Astrocyte of the spinal cord (primary cell): ENCODE measurements at regions not wholly inside any gene's neighbourhood (a gene's known extent, or its start where the extent isn't known, plus 50 kb on each side); places are given as distances from the start of the nearest gene placed in this dataset.

Experiments
- DNase-seq: peaks from one replicate; pipeline ENCODE4 v3.0.0; 2011; ENCODE audit warnings: low read depth, low spot score
- H3K4me3 ChIP-seq: 2 replicates; pipeline ENCODE4 v1.5.1; 2011; ENCODE audit warnings: low read depth, mild to moderate bottlenecking, low read length, moderate library complexity
- in situ Hi-C: cut with HindIII; loops from 2 replicates; pipeline ENCODE4 v1.10.0; 2017; ENCODE audit warnings: low sequenced_read_pairs
- TF ChIP-seq, protein P1 (sequence below): IDR thresholded peaks from 2 replicates; pipeline ENCODE4 v1.5.1; 2012; ENCODE audit warnings: low read depth, mild to moderate bottlenecking, low read length, inconsistent platforms

GRCh38 chr22:48370508-48371325, 1457.0 kb downstream of the BRD1 start:
- in situ Hi-C loops, result no loop called here
- no peak for DNase-seq
- TF ChIP-seq, protein P1, sequence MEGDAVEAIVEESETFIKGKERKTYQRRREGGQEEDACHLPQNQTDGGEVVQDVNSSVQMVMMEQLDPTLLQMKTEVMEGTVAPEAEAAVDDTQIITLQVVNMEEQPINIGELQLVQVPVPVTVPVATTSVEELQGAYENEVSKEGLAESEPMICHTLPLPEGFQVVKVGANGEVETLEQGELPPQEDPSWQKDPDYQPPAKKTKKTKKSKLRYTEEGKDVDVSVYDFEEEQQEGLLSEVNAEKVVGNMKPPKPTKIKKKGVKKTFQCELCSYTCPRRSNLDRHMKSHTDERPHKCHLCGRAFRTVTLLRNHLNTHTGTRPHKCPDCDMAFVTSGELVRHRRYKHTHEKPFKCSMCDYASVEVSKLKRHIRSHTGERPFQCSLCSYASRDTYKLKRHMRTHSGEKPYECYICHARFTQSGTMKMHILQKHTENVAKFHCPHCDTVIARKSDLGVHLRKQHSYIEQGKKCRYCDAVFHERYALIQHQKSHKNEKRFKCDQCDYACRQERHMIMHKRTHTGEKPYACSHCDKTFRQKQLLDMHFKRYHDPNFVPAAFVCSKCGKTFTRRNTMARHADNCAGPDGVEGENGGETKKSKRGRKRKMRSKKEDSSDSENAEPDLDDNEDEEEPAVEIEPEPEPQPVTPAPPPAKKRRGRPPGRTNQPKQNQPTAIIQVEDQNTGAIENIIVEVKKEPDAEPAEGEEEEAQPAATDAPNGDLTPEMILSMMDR, result no peak
- no peak overlapping the region for H3K4me3 ChIP-seq

- DNase-seq, result no peak
- in situ Hi-C loops, result no loop called here
Observed at GRCh38 chr22:48369789-48370507, 1457.7 kb downstream of the BRD1 start.

GRCh38 chr22:48368975-48369525, 1458.6 kb downstream of the BRD1 start:
- H3K4me3 ChIP-seq, result no peak overlapping the region
- DNase-seq, result no peak
- TF ChIP-seq, protein P1, result no peak
- in situ Hi-C loops, result no loop called here

More at GRCh38 chr22:48369789-48370507, 1457.7 kb downstream of the BRD1 start:
- H3K4me3 ChIP-seq, result no peak overlapping the region
- TF ChIP-seq, protein P1, result no peak

DNA sequence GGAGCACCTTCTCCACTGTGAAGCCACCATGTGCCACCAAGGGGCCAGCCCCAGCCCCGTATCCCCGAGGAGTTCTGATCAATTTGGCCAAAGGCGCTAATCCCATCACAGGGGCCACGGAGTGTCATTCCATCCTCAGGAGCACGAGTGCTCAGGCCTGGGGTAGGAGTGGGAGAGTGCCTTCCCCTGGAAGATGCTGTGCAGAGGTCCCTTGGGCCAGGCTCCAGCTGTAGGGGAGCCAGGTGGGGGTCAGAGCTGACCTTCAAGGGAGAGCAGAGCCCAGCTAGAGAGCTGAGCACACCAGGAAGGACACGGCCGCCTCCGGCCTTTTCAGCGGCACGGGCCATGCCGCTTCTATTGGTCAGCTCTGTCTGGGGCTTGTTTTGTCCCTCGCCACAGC, 1459.9 kb downstream of the BRD1 start:
- no peak overlapping the region for H3K4me3 ChIP-seq
- DNase-seq, result no peak
- in situ Hi-C loops, result no loop called here
- TF ChIP-seq, protein P1, result no peak

DNA sequence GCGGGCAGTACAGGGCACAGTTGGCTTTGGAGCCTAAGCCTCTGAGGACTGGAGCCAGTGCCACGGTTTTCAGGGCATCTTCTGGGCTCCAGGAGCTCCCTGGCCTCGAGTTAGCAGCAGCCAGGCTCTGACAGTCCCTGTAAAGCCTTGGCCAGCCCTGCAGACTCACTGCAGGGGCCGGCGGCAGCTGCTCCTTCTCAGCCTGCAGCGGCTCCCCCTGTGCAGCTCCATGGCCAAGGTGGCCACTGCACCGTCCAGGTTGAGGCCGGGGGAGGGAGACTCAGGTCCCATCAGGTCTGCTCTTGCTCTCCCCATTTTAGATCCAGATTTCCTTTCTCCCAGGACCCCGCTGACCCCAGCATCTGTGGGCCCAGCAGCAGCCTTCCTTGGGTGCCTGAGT, 1461.1 kb downstream of the BRD1 start:
- no peak overlapping the region for H3K4me3 ChIP-seq
- in situ Hi-C loops, result no loop called here
- TF ChIP-seq, protein P1, result no peak
- DNase-seq, result no peak

DNA sequence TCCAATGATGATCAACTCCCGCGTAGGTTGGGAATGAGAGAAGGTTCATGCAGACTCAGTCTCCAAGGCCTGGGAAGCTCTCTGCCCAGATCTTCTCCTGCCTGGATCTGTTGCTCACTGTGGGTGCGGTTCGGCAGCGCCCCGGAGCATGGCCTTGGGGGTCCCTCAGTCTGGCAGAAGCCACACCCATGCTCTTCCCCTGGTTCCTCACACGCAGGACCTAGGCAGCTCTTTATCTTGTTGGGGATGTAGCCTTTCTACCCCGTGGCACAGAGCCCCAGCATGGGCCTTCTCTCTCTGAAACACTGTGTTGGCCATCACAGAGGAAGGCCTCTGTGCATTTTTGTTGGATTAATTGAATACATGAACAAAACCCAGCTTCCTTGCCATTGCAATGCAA, 1461.6 kb downstream of the BRD1 start:
- in situ Hi-C loops, result no loop called here
- TF ChIP-seq, protein P1, result no peak
- no peak overlapping the region for H3K4me3 ChIP-seq
- no peak for DNase-seq
